ENCODE measurements at regions not wholly inside any gene's neighbourhood (a gene's known extent, or its start where the extent isn't known, plus 50 kb on each side); places are given as distances from the start of the nearest gene placed in this dataset.

GRCh38 chr4:162804351-162804924 is 362.3 kb downstream of the NAF1 start:
- TF ChIP-seq CTCF (conservative IDR thresholded peaks at IDR 0.05): no peak
- no peak for TF ChIP-seq ZFX (IDR thresholded peaks at IDR 0.05)
